Suprapubic skin (tissue), 4 donors: ENCODE measurements at regions not wholly inside any gene's neighbourhood (a gene's known extent, or its start where the extent isn't known, plus 50 kb on each side); places are given as distances from the start of the nearest gene placed in this dataset.

Source experiments
- EP300 ChIP-seq: sonication (generic); formaldehyde crosslinking; IDR thresholded peaks from one replicate; pipeline ENCODE4 v1.6.1; 2017; ENCODE audit warnings: antibody characterized with exemption
- POLR2A ChIP-seq, 2 donors: fragments of 450-650 bp; IDR thresholded peaks; one replicate each; pipeline ENCODE4 v1.6.1; 2017; ENCODE audit warnings: antibody characterized with exemption in 2 of 2, mild to moderate bottlenecking in 2 of 2, moderate library complexity in 2 of 2
- POLR2AphosphoS5 ChIP-seq, 3 donors: sonication (generic); formaldehyde crosslinking; IDR thresholded peaks; one replicate each; pipeline ENCODE4 v1.6.1; 2017; ENCODE audit warnings: antibody characterized with exemption in 3 of 3
- TF ChIP-seq, protein P1 (sequence below), 2 donors: fragments of 200-600 bp in 1 of 2; fragments of 450-650 bp in 1 of 2; sonication (generic) in 1 of 2; IDR thresholded peaks; one replicate each; pipeline ENCODE4 v1.5.1; 2016 to 2019; ENCODE audit warnings: antibody characterized with exemption in 2 of 2, mild to moderate bottlenecking in 1 of 2, moderate library complexity in 1 of 2

GRCh38 chr15:70437089-70437488, 326.3 kb downstream of the UACA start:
- TF ChIP-seq POLR2A (IDR thresholded peaks at IDR 0.05): no peak
- no peak for TF ChIP-seq POLR2AphosphoS5 (IDR thresholded peaks at IDR 0.05)
- TF ChIP-seq, protein P1, sequence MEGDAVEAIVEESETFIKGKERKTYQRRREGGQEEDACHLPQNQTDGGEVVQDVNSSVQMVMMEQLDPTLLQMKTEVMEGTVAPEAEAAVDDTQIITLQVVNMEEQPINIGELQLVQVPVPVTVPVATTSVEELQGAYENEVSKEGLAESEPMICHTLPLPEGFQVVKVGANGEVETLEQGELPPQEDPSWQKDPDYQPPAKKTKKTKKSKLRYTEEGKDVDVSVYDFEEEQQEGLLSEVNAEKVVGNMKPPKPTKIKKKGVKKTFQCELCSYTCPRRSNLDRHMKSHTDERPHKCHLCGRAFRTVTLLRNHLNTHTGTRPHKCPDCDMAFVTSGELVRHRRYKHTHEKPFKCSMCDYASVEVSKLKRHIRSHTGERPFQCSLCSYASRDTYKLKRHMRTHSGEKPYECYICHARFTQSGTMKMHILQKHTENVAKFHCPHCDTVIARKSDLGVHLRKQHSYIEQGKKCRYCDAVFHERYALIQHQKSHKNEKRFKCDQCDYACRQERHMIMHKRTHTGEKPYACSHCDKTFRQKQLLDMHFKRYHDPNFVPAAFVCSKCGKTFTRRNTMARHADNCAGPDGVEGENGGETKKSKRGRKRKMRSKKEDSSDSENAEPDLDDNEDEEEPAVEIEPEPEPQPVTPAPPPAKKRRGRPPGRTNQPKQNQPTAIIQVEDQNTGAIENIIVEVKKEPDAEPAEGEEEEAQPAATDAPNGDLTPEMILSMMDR (IDR thresholded peaks at IDR 0.05): no peak
- TF ChIP-seq EP300: no peak
